ENCODE measurements at regions not wholly inside any gene's neighbourhood (a gene's known extent, or its start where the extent isn't known, plus 50 kb on each side); places are given as distances from the start of the nearest gene placed in this dataset.

- 73 to 93% methylated on average over 2 of the region's 2 CpGs for WGBS, 2 donors
- DNase-seq: no peak
These were observed 314.9 kb upstream of the SP8 start for GRCh38 chr7:21101541-21101940.

DNA sequence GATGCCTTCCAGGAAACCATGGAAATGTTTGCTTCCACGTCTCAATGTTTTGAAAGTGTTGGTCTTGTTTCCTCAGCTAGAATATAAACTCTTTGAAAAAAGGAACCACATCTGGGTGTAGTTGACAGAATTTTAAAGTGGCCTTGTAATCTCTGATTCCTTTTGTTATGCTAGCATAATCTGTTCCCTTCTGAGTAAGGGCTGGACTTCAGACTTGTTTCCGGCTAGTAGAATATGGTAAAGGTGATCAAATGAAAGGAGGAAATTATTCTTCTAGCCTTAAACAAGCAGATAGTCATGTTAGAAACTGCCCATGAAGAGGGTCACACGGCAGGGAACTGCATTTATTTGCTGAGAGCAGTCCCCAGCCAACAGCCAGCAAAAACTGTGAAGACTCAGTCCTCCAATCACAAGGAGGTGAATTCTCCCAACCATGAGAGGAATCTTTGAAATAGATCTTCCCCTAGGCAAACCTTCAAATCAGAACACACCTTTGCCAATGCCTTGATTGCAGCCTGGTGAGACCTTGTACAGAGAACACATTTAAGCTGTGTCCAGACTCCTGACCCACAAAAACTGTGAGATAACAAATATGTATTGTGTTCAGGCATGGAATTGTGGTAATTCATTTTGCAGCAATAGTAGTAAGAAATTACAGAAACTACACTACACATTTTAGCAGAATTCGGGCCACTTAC lies 316.9 kb upstream of the SP8 start:
- Histone ChIP-seq H3K36me3 (no peaks in the 10 kb centered on the region), H3K27ac (no peak overlapping the region), H3K4me1 (peaks cover 0 to 8% (median 7%) of the 10 kb centered on the region in 4 donors), H3K27me3 (no peaks in the 10 kb centered on the region), H3K9me3 (no peaks in the 10 kb centered on the region), H3K4me3 (no peak overlapping the region)
- intact Hi-C loops (cut with DNase I): no loop called here
- no peak for DNase-seq
- WGBS, 2 donors: 16 to 64% methylated on average over 4 of the region's 4 CpGs
- TF ChIP-seq EP300 (IDR thresholded peaks at IDR 0.05): no peak
- TF ChIP-seq POLR2AphosphoS5 (IDR thresholded peaks at IDR 0.05): no peak
- no peak for TF ChIP-seq POLR2A (IDR thresholded peaks at IDR 0.05)
- TF ChIP-seq, protein P1, sequence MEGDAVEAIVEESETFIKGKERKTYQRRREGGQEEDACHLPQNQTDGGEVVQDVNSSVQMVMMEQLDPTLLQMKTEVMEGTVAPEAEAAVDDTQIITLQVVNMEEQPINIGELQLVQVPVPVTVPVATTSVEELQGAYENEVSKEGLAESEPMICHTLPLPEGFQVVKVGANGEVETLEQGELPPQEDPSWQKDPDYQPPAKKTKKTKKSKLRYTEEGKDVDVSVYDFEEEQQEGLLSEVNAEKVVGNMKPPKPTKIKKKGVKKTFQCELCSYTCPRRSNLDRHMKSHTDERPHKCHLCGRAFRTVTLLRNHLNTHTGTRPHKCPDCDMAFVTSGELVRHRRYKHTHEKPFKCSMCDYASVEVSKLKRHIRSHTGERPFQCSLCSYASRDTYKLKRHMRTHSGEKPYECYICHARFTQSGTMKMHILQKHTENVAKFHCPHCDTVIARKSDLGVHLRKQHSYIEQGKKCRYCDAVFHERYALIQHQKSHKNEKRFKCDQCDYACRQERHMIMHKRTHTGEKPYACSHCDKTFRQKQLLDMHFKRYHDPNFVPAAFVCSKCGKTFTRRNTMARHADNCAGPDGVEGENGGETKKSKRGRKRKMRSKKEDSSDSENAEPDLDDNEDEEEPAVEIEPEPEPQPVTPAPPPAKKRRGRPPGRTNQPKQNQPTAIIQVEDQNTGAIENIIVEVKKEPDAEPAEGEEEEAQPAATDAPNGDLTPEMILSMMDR (IDR thresholded peaks at IDR 0.05): no peak

More at GRCh38 chr7:21101541-21101940, 314.9 kb upstream of the SP8 start:
- intact Hi-C loops (cut with DNase I): no loop called here
- Histone ChIP-seq H3K4me1 (no peaks in the 10 kb centered on the region), H3K4me3 (no peak overlapping the region), H3K27ac (no peak overlapping the region), H3K27me3 (no peaks in the 10 kb centered on the region), H3K36me3 (no peaks in the 10 kb centered on the region), H3K9me3 (no peaks in the 10 kb centered on the region)
- TF ChIP-seq, protein P1 (IDR thresholded peaks at IDR 0.05): no peak
- TF ChIP-seq POLR2A (IDR thresholded peaks at IDR 0.05) (no peak), EP300 (IDR thresholded peaks at IDR 0.05) (no peak), POLR2AphosphoS5 (IDR thresholded peaks at IDR 0.05) (no peak)

- intact Hi-C loops (cut with DNase I): no loop called here
- Histone ChIP-seq H3K27ac (no peak overlapping the region), H3K9me3 (no peaks in the 10 kb centered on the region), H3K4me1 (peaks cover 0 to 10% (median 8%) of the 10 kb centered on the region in 4 donors), H3K36me3 (no peaks in the 10 kb centered on the region), H3K4me3 (no peak overlapping the region), H3K27me3 (no peaks in the 10 kb centered on the region)
- TF ChIP-seq EP300 (IDR thresholded peaks at IDR 0.05) (no peak), POLR2AphosphoS5 (IDR thresholded peaks at IDR 0.05) (no peak), POLR2A (IDR thresholded peaks at IDR 0.05) (no peak)
- TF ChIP-seq, protein P1 (IDR thresholded peaks at IDR 0.05): no peak
- DNase-seq: no peak
- 28 to 69% methylated on average over 4 of the region's 4 CpGs for WGBS, 2 donors
These were observed 317.4 kb upstream of the SP8 start for GRCh38 chr7:21104124-21104500.

DNA sequence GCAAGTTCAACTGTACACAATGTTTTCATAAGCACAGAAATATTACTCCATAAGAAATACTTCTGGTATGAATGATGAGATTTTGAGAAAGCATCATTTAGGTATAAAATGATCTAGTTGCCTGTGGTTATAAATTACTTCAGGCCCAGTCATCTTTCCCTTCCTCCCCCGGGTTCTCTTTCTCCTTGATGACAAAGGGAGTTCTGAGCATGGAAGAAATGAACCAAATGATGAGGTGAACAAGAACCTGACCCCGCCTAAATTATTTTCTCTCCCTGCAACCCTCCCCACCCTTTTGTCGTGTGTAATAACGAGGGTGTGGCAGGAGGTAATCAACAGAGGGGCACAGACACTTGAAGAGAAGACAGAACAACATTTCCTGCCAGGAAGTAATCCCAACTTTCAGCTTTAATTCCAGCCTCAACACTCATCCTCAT lies 319.6 kb upstream of the SP8 start:
- intact Hi-C loops (cut with DNase I): no loop called here
- WGBS, 2 donors: 25 to 66% methylated on average over 4 of the region's 4 CpGs
- TF ChIP-seq POLR2A (IDR thresholded peaks at IDR 0.05) (no peak), EP300 (IDR thresholded peaks at IDR 0.05) (no peak), POLR2AphosphoS5 (IDR thresholded peaks at IDR 0.05) (no peak)
- TF ChIP-seq, protein P1 (IDR thresholded peaks at IDR 0.05): no peak

More for the DNA sequence above, 319.6 kb upstream of the SP8 start:
- H3K27me3 ChIP-seq: no peaks in the 10 kb centered on the region
- peaks cover 0 to 10% (median 8%) of the 10 kb centered on the region in 4 donors for H3K4me1 ChIP-seq
- DNase-seq: no peak
- no peak overlapping the region for H3K4me3 ChIP-seq
- no peaks in the 10 kb centered on the region for H3K36me3 ChIP-seq
- H3K9me3 ChIP-seq: no peaks in the 10 kb centered on the region
- no peak overlapping the region for H3K27ac ChIP-seq

Data from sigmoid colon (tissue), 6 donors.